ENCODE measurements at regions not wholly inside any gene's neighbourhood (a gene's known extent, or its start where the extent isn't known, plus 50 kb on each side); places are given as distances from the start of the nearest gene placed in this dataset.

- DNase-seq (ENCODE audit: low read depth): no peak
Observed at GRCh38 chr7:7118822-7119221, 63.5 kb upstream of the C1GALT1 start.

GRCh38 chr7:7119729-7120128, 62.6 kb upstream of the C1GALT1 start:
- DNase-seq (ENCODE audit: low read depth): no peak

GRCh38 chr7:7122033-7122478, 60.3 kb upstream of the C1GALT1 start:
- no peak for DNase-seq (ENCODE audit: low read depth)

- peak; percentile 57 for DNase-seq (ENCODE audit: low read depth)
Observed at GRCh38 chr7:7122701-7123281, 59.6 kb upstream of the C1GALT1 start.

GRCh38 chr7:7125963-7126362, 56.4 kb upstream of the C1GALT1 start:
- no peak for DNase-seq (ENCODE audit: low read depth)

GRCh38 chr7:7127773-7128172, 54.6 kb upstream of the C1GALT1 start:
- DNase-seq (ENCODE audit: low read depth): no peak

- DNase-seq (ENCODE audit: low read depth): no peak
Observed at GRCh38 chr7:7129381-7129780, 53.0 kb upstream of the C1GALT1 start.

- DNase-seq (ENCODE audit: low read depth): no peak
Observed at GRCh38 chr7:7131273-7131672, 51.1 kb upstream of the C1GALT1 start.

Measured in forelimb muscle (tissue), 1 donor.